GM21447 (cell line): ENCODE measurements at regions not wholly inside any gene's neighbourhood (a gene's known extent, or its start where the extent isn't known, plus 50 kb on each side); places are given as distances from the start of the nearest gene placed in this dataset.

ENCODE experiments used
- ATAC-seq: cut with Tn5 transposase; IDR thresholded peaks from one replicate; pipeline ENCODE4 v1.9.1; 2021; ENCODE audit not compliant: unreplicated experiment

DNA sequence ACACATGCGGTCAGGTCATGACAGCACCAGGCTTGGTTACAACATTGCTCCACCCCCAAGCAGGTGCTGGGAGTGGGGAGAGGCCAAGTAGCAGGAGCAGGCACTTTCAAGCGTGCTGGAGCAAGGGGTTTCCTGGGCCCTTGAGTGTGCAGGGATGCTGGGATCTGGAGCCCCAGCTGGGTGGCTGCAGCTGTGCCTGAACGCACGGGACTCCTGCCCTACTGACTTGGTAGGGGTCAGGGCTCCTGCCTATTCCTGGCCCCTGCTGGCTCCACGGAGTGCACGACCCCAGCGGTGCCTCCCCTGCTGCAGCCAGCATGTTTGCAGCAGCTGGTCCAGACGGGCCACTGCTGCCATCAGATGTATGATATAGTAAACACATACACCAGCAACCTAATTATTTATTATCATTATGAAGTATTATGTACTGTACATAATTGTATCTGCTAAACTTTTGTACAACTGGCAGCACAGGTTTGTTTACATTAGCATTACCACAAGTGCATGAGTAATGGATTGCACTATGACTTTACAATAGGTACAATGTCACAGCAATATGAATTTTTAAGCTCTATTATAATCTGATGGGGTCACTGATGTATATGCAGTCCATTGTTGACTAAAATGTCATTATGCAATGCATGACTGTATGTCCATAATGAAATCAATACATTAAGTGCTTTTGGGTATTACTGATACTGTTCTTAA lies 620.6 kb downstream of the RAPGEF2 start:
- no peak for ATAC-seq

DNA sequence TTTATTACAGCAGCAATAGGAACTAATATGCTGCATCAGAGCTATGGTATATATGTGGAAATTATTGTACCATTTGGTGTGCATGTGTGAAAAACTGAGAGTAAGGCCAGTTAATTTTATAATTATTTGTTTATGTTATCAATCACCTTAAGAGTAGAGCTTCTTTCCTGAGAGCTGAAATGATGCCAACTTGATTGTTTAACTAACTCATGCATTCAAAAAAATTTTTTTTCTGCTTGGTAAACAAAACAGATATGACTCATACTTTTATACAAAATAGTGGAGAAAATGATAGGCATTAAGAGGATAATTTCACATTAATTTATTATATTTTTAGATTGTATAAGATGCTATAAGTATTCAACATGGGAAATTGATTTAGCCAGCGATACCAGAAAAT lies 622.7 kb downstream of the RAPGEF2 start:
- no peak for ATAC-seq

DNA sequence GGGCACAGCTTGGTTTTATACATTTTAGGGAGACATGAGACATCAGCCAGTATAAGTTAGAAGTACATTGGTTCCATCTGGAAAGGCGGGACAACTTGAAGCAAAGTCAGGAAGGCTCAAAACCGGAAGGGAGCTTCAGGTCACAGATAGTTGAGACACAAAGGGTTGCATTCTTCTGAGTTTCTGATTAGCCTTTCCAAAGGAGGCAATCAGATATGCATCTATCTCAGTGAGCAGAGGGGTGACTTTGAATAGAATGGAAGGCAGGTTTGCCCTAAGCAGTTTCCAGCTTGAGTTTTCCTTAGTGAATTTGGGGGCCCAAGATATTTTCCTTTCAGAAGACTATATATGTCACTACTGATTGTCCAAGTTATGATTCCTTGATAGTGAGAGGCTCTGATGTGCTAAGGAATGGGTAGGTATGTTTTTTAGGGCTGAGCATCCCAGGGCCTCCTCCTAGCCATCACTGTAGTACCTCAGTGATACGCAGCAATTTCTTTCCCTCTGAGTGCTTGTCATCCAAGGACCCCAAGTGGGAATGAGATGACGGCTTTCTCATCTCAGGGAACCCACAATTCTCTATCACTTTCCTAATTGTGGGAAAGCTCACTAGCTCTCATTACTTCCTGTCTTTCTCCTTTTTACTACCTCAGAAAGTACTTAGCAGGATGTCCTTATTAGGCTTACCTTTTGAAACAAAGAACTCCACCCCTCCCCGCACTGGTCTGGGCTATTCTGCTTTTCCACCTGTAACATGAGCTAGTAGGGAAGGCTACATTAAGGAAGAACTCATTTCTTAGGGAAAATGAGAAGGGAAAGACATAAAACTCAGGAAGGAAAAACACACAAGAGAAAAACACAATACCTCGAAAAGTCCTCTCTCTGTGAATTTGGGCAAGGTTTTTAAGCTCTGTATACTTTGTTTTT lies 632.7 kb downstream of the RAPGEF2 start:
- no peak for ATAC-seq

DNA sequence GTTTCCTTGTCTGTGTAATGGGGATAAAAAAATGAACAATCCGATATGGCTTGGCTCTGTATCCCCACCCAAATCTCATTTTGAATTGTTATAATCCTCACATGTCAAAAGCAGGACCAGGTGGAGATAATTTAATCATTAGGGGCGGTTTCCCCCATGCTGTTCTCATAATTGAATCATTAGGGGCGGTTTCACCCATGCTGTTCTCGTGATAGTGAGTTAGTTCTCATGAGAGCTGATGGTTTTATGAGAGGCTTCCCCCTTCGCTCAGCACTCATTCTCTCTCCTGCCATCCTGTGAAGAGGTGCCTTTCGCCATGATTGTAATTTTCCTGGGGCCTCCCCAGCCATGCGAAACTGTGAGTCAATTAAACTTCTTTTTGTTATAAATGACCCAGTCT lies 633.5 kb downstream of the RAPGEF2 start:
- ATAC-seq = no peak

DNA sequence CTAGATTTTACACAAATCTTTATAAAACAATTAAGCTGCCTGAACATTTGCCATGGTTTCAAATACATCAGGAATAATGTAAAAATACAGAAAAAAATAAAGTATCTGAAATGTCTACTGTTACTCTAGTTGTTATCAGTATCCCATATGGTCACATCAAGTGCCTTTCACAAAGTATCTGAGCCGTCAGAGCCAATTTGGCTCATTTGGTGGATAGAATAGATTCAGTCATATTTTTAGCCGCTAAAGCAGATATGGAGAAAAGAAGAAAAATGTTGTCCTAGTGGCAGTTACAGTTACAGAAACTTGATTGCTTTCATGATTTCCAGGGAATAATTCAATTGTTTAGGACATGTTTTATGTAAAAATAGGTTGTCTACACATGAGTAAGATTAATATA lies 641.1 kb downstream of the RAPGEF2 start:
- no peak for ATAC-seq

DNA sequence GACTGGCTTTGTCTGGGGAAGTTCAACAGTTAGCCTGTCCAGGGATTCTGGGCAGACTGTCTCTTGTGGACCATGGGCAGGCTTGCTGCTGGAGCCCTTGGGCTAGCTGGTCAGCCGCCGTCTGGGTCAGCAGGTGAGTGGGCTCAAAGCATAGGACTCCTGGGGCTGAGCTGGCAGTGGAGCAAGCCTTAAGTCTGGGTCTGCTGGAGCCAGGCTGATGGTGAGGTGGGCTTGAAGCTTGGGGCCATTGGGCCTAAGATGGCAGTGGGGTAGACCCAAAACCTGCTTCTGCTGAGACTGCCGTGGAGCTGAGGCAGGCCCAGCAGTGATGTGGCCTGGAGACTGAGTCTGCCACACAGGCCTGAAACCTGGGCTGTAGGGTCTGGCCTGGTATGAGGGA lies 645.1 kb downstream of the RAPGEF2 start:
- ATAC-seq = no peak

DNA sequence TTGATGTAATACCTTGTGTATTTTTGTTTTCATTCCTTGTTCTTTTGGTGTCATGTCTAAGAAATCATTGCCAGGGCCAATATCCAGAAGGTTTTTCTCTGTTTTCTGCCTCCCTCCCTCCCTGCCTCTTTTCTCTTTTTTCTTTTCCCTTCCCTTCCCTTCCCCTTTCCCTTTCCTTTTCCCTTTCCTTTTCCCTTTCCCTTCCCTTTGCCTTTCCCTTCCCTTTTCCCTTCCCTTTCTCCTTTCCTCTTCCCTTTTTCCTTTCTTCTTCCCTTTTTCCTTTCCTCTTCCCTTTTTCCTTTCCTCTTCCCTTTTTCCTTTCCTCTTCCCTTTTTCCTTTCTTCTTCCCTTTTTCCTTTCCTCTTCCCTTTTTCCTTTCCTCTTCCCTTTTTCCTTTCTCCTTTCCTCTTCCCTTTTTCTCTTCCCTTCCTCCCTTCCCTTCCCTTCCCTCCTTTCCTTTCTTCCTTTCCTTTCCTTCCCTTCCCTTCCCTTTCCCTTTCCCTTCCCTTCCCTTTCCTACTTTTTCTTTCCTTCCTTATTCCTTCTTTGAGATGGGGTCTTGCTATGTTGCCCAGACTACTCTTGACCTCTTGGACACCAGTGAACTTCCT lies 646.1 kb downstream of the RAPGEF2 start:
- no peak for ATAC-seq

DNA sequence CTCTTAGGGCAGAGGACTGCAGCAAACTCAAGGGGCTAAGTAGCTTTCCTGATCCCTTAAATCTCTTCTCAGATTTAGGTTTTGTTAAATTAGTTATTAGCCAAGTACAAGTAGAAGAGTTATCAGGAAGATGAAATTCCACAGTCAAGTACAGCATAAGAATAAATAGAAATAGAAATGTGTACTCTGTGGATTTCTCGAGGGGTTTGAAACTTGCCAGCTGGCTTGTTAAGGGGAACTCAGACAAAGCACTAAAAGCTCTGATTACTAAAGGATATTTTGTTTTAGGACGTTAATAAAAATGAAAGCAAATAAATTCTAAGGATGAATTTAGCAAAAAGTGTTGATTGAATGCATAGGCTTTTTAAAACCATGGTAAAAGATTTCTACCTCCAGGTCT lies 654.6 kb downstream of the RAPGEF2 start:
- ATAC-seq = no peak

DNA sequence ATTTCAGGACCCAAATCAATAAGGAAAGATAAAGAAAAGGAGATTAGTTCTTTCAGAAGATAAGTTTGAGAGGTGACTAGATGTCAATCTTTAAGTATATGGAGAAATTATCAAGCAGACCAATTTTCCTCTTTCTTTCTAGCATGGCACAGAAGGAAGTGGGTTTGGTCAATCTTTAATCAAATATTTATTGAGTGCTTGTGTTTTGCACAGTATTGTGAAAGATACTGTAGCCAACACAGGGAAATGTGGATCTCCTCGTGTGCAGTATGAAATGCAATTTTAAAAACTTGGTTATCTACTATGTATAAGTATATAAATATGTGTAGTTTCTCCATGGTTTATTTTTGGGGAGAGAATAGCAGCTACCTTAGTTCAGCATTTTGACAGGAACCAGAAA lies 655.2 kb downstream of the RAPGEF2 start:
- ATAC-seq = no peak

DNA sequence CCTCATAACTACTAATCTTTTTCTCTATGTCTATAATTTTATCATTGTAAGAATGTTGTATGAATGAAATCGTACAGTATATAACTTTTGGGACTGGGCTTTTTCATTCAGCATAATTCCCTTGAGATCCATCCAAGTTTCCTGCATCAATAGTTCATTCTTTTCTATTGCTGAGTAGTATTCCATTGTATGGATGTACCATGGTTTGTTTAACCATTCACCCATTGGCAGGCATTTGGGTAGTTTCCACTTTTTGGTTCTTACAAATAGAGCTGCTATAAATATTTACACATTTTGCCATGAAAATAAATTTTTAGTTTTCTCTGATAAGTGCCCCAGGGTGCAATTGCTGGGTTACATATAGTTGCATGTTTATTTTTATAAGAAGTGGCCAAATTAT lies 659.8 kb downstream of the RAPGEF2 start:
- ATAC-seq = no peak

DNA sequence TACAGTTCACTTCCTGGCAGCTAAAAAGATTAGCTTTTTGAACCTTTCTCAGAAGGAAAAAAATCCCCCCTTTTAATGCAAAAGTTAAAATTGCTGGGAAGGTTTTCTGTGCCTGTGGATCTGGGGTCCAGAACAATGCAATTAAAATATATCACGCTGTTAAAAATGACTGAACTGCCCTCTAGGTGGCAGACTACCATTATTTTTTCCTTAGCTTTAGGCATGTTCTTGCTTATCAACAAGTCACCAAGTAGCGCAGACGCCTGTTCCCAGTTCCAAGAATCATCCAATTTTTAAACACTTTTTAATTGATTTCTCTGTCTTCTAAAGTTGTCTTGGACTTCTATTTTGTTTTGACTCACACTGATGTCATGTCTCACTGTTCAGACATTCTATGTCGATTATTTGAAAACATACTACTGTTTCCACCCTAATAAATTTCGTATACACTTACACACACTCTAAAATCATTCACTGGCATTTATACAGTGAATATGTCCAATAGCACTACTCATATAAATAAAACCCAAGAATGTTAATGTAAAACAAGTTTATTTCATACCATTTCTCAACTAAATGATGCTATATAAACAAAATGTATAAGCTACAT lies 661.6 kb downstream of the RAPGEF2 start:
- peak; percentile 91 for ATAC-seq

DNA sequence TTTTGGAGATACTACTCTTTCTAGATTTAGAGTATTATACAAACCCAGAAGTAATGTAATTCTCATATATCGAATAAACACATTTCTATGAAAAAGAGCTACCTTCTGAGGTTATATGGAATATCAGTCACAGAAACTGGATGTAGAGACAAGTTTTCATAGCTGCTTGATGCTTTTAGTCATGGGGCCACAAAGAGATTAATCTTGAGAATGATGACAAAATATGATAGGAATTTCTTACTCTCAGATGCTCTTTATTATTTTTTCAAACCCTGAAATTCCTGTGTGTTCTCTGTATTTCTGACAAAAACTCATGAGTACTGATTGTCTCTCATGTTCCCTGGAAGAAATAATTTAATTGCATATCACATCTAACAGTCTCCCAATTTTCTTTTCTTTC lies 662.5 kb downstream of the RAPGEF2 start:
- ATAC-seq = no peak

DNA sequence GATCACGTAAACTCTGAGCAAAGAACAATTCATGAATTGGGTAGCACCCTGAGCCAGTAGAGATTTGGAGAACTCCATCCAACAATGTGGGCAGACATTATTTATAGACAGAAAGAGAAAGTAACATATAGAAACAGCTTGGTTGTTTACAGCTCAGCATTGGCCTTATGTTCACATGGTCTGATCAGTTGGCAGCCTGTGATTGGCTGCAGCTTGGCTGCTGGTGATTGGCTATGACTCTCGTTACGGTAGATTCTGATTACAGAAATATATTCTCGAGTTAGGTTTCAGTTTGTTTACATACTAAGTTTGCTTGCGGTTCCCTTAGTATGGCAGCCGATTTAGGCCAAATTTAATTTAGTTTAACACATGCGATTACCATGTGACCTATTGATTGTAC lies 663.4 kb downstream of the RAPGEF2 start:
- no peak for ATAC-seq

DNA sequence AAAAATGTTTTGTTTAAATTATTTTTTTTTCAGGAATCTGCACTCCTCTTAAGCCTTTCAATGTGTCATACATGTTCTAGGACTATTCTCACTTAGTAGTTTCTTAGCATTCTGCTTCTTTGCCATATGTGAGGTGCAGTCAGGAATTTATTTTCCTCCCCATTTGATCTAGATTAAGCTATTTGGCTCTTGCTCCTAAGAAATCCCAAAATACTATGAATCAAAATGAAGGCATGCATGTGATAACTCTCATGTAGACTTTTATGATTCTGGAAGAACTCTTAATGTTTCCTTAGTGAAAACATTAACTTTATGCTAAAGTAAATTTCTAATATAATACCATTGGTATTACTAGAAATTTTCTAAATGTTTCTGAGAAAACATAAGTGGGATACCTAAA lies 664.5 kb downstream of the RAPGEF2 start:
- no peak for ATAC-seq

DNA sequence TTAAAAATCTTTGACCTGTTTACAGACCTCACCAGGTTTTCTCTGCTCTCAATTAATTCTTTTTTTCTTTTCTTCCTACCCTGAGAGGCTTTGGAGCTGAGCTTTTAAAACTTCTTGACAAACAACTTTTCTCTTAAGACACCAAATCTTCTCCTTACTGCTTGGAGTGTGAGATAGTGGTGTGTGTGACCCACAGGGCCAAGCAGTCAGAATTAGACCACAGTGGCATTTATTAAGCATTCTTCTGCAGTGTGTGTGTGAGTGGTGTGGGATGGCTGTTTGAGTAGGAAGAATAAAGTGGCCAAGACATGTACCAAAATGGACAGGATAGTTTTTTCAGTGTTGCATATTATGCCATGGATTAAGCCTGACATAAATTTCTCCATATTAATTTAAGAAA lies 665.1 kb downstream of the RAPGEF2 start:
- no peak for ATAC-seq

DNA sequence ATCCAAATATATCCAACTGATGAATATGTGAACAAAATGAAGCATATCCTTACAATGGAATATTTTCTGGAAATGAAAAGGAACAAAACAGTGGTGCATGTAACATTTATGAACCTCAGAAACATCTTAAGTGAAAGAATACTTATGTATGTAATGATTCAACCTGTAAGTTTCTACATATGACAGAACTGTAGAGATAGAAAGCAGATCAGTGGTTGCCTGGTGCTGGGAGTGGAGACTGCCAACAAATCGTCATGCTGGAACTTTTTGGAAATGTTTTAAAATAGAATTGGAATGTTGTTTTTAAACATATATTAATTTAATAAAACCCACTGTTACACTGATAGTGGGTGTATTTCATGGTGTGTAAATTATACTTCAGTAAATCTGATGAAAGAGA lies 667.5 kb downstream of the RAPGEF2 start:
- no peak for ATAC-seq

DNA sequence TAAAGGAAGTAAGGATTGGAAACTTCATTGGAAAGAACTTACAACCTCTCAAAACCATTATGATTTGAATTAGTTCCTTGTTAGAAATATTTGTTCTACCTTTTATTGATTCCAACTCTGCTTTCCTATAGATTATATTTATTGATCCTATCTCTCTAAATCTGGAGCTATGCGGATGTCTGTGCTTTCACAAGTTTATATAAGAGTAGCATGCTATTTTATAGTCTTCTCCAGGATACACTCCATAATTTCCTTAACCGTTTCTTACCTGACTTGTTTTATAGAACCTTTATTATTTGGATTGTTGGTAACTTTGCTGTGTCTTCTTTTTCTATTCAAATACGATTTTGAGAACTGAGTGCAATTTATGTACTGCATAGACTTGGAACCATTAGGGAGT lies 668.1 kb downstream of the RAPGEF2 start:
- ATAC-seq = no peak

DNA sequence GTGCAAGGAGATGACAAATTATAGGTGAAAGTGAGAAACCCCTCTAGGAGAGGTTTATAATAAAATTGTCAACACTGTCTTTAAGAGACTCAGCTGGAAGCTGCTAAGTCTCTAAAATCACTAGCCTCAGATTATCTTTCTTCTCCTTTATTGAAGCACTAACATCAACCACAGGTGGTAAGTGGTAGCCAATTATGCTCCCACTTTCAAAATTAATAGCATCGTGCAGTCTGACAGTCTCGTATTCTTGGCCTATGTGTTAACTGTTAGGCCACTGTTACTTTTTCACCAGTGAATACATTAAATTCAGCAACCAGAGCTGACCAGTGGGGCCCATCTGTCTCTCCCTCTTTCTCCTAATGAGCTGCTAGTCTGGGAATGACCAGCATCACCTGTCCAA lies 674.1 kb downstream of the RAPGEF2 start:
- no peak for ATAC-seq

DNA sequence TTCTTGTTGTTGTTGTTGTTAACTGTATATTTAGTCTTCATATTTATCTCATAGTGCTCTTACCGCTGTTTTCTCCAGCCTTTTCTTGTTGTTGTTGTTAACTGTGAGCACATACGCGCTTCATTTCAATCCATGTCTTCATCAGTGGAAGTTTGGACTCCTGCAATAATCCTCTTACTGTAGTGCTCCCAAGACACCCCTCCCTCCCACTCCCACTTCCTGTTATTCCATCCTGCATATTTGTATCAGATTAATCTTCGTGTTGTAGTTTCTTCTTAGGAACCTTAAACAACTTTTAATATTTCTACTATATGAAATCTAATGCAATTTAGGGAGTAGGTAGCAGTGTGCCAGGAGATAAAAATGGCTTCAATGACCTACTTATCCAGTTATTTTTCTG lies 674.8 kb downstream of the RAPGEF2 start:
- no peak for ATAC-seq

DNA sequence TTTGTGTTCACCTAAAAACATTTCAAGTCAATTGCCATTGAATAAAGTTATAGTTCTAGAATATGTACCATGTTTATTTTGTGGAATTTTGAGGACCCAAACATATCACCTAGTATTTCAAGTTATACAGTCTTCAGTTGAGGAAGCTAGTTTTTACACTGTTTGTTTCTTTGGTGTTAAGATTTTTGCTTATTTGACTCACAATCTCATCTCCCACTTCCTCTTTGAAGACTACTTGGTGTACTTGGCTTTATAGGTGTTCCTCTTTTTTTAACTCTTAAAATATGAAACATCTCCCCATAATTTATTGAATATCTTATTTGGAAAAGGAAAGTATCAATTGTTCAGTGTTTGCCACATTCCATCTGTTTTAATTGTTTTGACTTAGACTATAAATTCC lies 675.4 kb downstream of the RAPGEF2 start:
- ATAC-seq = no peak

DNA sequence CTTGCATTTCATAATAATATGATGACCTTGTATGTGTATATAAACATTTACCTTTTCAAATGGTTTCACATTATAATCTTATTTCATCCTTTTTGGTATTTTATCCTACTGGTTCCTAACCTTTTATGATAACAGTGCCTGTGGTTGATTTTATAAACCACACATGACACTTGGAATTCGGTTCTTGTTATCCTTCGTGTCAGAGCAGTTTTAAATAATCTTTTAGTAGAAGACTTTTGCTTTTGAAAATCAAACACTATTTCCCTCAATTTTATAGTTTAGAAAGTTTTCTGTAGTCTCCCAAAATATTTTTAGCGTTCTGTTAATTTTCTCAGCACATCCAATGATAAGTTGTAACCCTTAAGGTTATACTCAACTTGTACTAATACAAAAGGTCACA lies 676.8 kb downstream of the RAPGEF2 start:
- no peak for ATAC-seq
